HUES6 (cell line): ENCODE measurements at regions not wholly inside any gene's neighbourhood (a gene's known extent, or its start where the extent isn't known, plus 50 kb on each side); places are given as distances from the start of the nearest gene placed in this dataset.

Experiments
- H3K27ac ChIP-seq: 2 replicates; pipeline ENCODE4 v1.7.0; 2013; ENCODE audit warnings: low read depth, mild to moderate bottlenecking, low read length, inconsistent platforms
- H3K27me3 ChIP-seq: 2 replicates; pipeline ENCODE4 v1.6.1; 2013; ENCODE audit warnings: low read length; ENCODE audit not compliant: control insufficient read depth, insufficient read depth
- H3K36me3 ChIP-seq: 2 replicates; pipeline ENCODE4 v1.6.1; 2013; ENCODE audit warnings: low read length; ENCODE audit not compliant: control insufficient read depth, insufficient read depth
- H3K4me1 ChIP-seq: 2 replicates; pipeline ENCODE4 v1.6.1; 2013; ENCODE audit warnings: low read length; ENCODE audit not compliant: control insufficient read depth, insufficient read depth
- H3K4me3 ChIP-seq: 2 replicates; pipeline ENCODE4 v1.5.1; 2013; ENCODE audit warnings: low read depth, low read length
- H3K9ac ChIP-seq: one replicate; pipeline ENCODE4 v1.6.1; 2013; ENCODE audit warnings: mild to moderate bottlenecking, low read length
- H3K9me3 ChIP-seq: 2 replicates; pipeline ENCODE4 v1.6.1; 2013; ENCODE audit warnings: low read depth, low read length; ENCODE audit not compliant: control insufficient read depth, insufficient read depth

- H3K4me1 ChIP-seq = peaks cover 4% of the 10 kb centered on the region; the same call in 1 of the 2 replicates
- H3K27me3 ChIP-seq = no peaks in the 10 kb centered on the region
- H3K9me3 ChIP-seq = no peaks in the 10 kb centered on the region
- no peak overlapping the region for H3K27ac ChIP-seq
- H3K36me3 ChIP-seq = no peaks in the 10 kb centered on the region
- H3K9ac ChIP-seq = no peak overlapping the region
- no peak overlapping the region for H3K4me3 ChIP-seq
These were observed 202.8 kb upstream of the GRID2 start for GRCh38 chr4:92100975-92101374.

DNA sequence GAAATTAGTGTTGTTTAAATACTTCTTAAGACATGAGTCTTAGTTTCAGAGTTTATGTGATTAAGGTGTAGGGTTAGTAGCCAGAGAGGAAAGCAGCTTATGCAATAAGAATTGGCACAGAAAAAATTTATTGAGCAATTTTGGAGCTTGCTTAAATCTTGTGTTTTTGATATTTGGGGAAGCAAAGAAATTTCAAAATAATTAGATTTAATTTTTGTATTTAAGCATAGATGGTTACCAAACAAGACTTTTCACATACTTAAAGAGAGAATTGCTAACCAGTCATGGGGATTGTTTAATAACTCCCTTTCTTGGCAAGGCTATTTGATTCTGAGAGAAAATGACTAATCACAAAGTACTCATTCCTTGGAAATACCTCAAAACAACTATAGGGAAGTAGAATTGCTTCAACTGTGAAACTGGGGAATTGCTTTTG is 202.0 kb upstream of the GRID2 start:
- Histone ChIP-seq H3K27me3 (no peaks in the 10 kb centered on the region), H3K9me3 (no peaks in the 10 kb centered on the region), H3K9ac (no peak overlapping the region), H3K27ac (no peak overlapping the region), H3K4me3 (no peak overlapping the region), H3K4me1 (peaks cover 4% of the 10 kb centered on the region; the same call in 1 of the 2 replicates), H3K36me3 (no peaks in the 10 kb centered on the region)

DNA sequence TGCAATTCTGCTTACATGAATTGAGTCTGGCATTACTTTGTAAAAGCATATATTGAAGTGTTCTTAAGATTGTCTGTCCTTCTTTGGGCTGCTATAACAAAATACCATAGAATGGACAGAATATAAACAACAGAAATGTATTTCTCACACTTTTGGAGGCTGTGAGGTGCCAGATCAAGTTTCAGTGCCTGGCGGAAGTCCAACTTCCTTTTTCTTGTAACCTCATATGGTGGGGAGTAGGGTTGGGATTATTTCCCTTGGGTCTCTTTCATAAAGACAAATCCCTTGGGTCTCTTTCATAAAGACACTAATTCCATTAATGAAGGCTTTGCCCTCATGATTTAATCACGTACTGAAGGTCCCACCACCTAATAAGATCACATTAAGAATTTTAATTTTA is 199.3 kb upstream of the GRID2 start:
- no peaks in the 10 kb centered on the region for H3K9me3 ChIP-seq
- no peak overlapping the region for H3K4me3 ChIP-seq
- no peaks in the 10 kb centered on the region for H3K27me3 ChIP-seq
- H3K4me1 ChIP-seq = peaks cover 4% of the 10 kb centered on the region; the same call in 1 of the 2 replicates
- H3K27ac ChIP-seq = no peak overlapping the region
- H3K36me3 ChIP-seq = no peaks in the 10 kb centered on the region
- no peak overlapping the region for H3K9ac ChIP-seq

GRCh38 chr4:92106816-92107215 is 196.9 kb upstream of the GRID2 start:
- Histone ChIP-seq H3K27me3 (no peaks in the 10 kb centered on the region), H3K27ac (no peak overlapping the region), H3K9me3 (no peaks in the 10 kb centered on the region), H3K36me3 (no peaks in the 10 kb centered on the region), H3K9ac (no peak overlapping the region), H3K4me3 (no peak overlapping the region), H3K4me1 (no peaks in the 10 kb centered on the region)

GRCh38 chr4:92111493-92111892 is 192.3 kb upstream of the GRID2 start:
- Histone ChIP-seq H3K36me3 (no peaks in the 10 kb centered on the region), H3K9me3 (no peaks in the 10 kb centered on the region), H3K9ac (no peak overlapping the region), H3K4me1 (no peaks in the 10 kb centered on the region), H3K27ac (no peak overlapping the region), H3K27me3 (no peaks in the 10 kb centered on the region), H3K4me3 (no peak overlapping the region)

- no peak overlapping the region for H3K9ac ChIP-seq
- no peaks in the 10 kb centered on the region for H3K36me3 ChIP-seq
- no peaks in the 10 kb centered on the region for H3K4me1 ChIP-seq
- H3K27me3 ChIP-seq = no peaks in the 10 kb centered on the region
- no peak overlapping the region for H3K4me3 ChIP-seq
- H3K9me3 ChIP-seq = no peaks in the 10 kb centered on the region
- no peak overlapping the region for H3K27ac ChIP-seq
These were observed 191.0 kb upstream of the GRID2 start for GRCh38 chr4:92112805-92113204.

DNA sequence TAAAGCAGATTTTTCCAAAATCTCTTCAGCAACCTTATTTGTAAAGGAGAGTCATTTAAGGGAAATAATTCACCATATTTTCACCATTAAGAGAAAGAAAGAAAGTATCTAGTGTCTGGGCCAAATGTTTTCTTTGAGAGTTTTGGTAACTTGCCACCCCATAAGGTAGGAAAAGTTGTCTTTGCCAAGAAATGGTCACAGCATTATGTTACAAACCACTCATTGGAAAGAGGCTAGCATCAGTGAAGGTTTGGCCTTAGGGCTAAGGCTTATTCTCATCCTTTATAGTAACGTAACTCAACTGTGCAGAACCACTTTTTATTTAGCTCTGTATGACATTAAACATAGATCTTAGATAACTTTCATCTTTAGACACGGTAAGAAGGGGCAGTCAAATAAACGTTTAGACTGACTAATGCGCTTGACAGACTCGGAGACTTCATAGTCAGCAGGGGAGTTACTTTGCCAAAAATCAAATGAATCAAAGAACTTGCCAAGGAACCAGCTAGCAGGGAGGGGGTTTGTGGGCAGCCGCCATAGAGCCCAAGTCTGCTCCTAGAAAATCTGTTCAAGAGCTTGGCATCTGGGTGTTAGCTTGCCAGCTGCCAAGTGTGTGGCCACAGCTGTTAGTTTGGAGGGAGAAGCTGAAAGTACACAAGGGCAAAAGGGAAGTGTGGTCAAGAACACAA is 182.8 kb upstream of the GRID2 start:
- Histone ChIP-seq H3K27ac (no peak overlapping the region), H3K27me3 (no peaks in the 10 kb centered on the region; the same call in 1 of the 2 replicates), H3K9me3 (no peaks in the 10 kb centered on the region), H3K36me3 (no peaks in the 10 kb centered on the region), H3K9ac (no peak overlapping the region), H3K4me3 (no peak overlapping the region), H3K4me1 (no peaks in the 10 kb centered on the region)

DNA sequence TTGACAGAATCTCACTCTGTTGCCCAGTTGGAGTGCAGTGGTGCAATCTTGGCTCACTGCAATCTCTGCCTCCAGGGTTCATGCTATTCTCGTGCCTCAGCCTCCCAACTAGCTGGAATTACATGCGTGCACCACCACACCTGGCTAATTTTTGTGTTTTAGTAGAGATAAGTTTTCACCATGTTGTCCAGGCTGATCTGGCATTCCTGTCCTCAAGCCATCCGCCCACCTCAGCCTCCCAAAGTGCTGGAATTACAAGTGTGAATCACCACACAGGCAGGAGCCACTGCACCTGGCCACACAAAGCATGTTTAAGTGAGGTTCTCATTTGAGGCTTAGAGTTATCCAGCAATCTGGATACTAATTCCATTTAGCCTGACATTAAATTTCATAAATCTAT is 180.9 kb upstream of the GRID2 start:
- no peaks in the 10 kb centered on the region for H3K36me3 ChIP-seq
- no peaks in the 10 kb centered on the region; the same call in 1 of the 2 replicates for H3K27me3 ChIP-seq
- H3K4me3 ChIP-seq = no peak overlapping the region
- H3K9me3 ChIP-seq = no peaks in the 10 kb centered on the region
- no peak overlapping the region for H3K27ac ChIP-seq
- no peaks in the 10 kb centered on the region for H3K4me1 ChIP-seq
- H3K9ac ChIP-seq = no peak overlapping the region

GRCh38 chr4:92128676-92129075 is 175.1 kb upstream of the GRID2 start:
- H3K27me3 ChIP-seq = no peaks in the 10 kb centered on the region
- no peaks in the 10 kb centered on the region for H3K9me3 ChIP-seq
- no peaks in the 10 kb centered on the region for H3K36me3 ChIP-seq
- no peak overlapping the region for H3K4me3 ChIP-seq
- H3K4me1 ChIP-seq = no peaks in the 10 kb centered on the region
- H3K9ac ChIP-seq = no peak overlapping the region
- no peak overlapping the region for H3K27ac ChIP-seq

DNA sequence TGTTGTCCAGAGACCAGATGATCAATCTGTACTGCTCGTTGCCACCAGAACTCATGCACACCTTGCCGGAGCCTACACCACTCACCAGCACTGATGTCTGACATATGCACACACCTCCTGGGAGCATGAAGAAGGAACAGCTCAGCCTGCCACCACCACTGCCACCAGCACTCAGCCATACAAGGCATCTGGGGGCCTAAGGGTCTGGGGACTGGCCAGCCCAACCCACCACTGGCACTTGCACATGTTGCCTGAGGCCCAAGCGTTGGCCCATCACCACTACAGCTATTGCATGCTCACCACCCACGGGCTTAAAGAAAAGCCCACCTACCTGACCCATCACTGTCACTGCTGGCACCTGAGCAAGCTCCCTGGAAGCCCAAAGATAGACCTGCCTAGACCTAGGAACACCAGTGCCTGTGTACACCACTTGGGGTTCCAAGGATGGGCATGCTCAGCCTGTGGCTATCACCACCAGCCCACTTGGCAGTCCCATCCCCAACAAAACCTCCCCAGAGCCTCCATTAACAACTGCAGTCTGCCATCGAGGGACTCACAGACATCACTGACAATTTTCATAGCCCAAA is 174.3 kb upstream of the GRID2 start:
- Histone ChIP-seq H3K27ac (no peak overlapping the region), H3K9ac (no peak overlapping the region), H3K4me1 (no peaks in the 10 kb centered on the region), H3K36me3 (no peaks in the 10 kb centered on the region), H3K4me3 (no peak overlapping the region), H3K9me3 (no peaks in the 10 kb centered on the region), H3K27me3 (no peaks in the 10 kb centered on the region)

DNA sequence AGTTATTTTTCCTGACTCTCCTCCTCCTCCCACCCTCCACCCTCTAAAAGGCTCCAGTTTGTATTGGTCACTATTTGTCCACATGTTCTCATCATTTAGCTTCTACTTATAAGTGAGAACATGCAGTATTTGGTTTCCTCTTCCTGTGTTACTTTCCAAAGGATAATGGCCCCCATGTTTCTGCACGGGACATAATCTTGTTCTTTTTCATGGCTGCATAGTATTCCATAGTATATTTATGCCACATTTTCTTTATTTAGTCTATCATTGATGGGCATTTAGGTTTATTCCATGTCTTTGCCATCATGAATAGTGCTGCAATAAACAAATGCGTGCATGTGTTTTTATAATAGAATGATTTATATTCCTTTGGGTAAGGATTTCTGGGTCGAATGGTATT is 167.3 kb upstream of the GRID2 start:
- Histone ChIP-seq H3K9ac (no peak overlapping the region), H3K27me3 (no peaks in the 10 kb centered on the region), H3K27ac (no peak overlapping the region), H3K9me3 (peaks cover 3% of the 10 kb centered on the region; the same call in 1 of the 2 replicates), H3K4me1 (no peaks in the 10 kb centered on the region), H3K4me3 (no peak overlapping the region), H3K36me3 (no peaks in the 10 kb centered on the region)
